Mesodermal cell (in vitro differentiated cells): ENCODE measurements at regions not wholly inside any gene's neighbourhood (a gene's known extent, or its start where the extent isn't known, plus 50 kb on each side); places are given as distances from the start of the nearest gene placed in this dataset.

Source experiments
- H3K27ac ChIP-seq: 2 replicates; pipeline ENCODE4 v1.7.0; 2013; ENCODE audit warnings: mild to moderate bottlenecking, low read depth, low read length, moderate library complexity; ENCODE audit not compliant: severe bottlenecking
- H3K36me3 ChIP-seq: 2 replicates; pipeline ENCODE4 v1.7.1; 2013; ENCODE audit warnings: mild to moderate bottlenecking, low read length, moderate library complexity; ENCODE audit not compliant: control insufficient read depth, insufficient read depth
- H3K4me1 ChIP-seq: one replicate; pipeline ENCODE4 v1.7.1; 2013; ENCODE audit warnings: mild to moderate bottlenecking, low read length; ENCODE audit not compliant: insufficient read depth, control insufficient read depth, poor library complexity, severe bottlenecking
- H3K4me3 ChIP-seq: 2 replicates; pipeline ENCODE4 v1.7.0; 2013; ENCODE audit warnings: low read length, control low read depth, mild to moderate bottlenecking; ENCODE audit not compliant: insufficient read depth, poor library complexity, severe bottlenecking; ENCODE audit errors: extremely low read depth
- H3K9me3 ChIP-seq: 2 replicates; pipeline ENCODE4 v1.7.1; 2013; ENCODE audit warnings: mild to moderate bottlenecking, low read length, moderate library complexity; ENCODE audit not compliant: control insufficient read depth
- WGBS, 2 experiments: methylation state at CpG; one replicate each; pipeline ENCODE4 v1.1.5; 2013; ENCODE audit warnings: missing lambda C conversion rate in 2 of 2; ENCODE audit not compliant: insufficient coverage in 2 of 2; 5-methylcytosine and 5-hydroxymethylcytosine counted together

- no peak overlapping the region for H3K4me3 ChIP-seq
- H3K27ac ChIP-seq: no peak overlapping the region
- H3K4me1 ChIP-seq: peaks cover 24% of the 10 kb centered on the region
- peaks cover 19% of the 10 kb centered on the region for H3K9me3 ChIP-seq
- WGBS, 2 experiments: 100% methylated on average over 2 of the region's 4 CpGs
- H3K36me3 ChIP-seq: no peaks in the 10 kb centered on the region
Observed at GRCh38 chr2:149735237-149735958, 147.8 kb upstream of the MMADHC start.

- no peak overlapping the region for H3K4me3 ChIP-seq
- H3K36me3 ChIP-seq: no peaks in the 10 kb centered on the region
- H3K4me1 ChIP-seq: peaks cover 24% of the 10 kb centered on the region
- H3K27ac ChIP-seq: peak overlapping the region; percentile 74
- WGBS, 2 experiments: 92 to 100% methylated on average over 1 to 2 of the region's 3 CpGs
- H3K9me3 ChIP-seq: peaks cover 19% of the 10 kb centered on the region
Observed at GRCh38 chr2:149733936-149734685, 146.5 kb upstream of the MMADHC start.

GRCh38 chr2:149732730-149733290, 145.2 kb upstream of the MMADHC start:
- Histone ChIP-seq H3K4me3 (no peak overlapping the region), H3K9me3 (peaks cover 19% of the 10 kb centered on the region), H3K27ac (no peak overlapping the region), H3K4me1 (peaks cover 24% of the 10 kb centered on the region), H3K36me3 (no peaks in the 10 kb centered on the region)
- no CpG with 5 or more reads among the region's 1 CpG for WGBS, 2 experiments

GRCh38 chr2:149732001-149732685, 144.6 kb upstream of the MMADHC start:
- H3K4me1 ChIP-seq: peaks cover 24% of the 10 kb centered on the region
- no peak overlapping the region for H3K27ac ChIP-seq
- WGBS, 2 experiments: 78 to 87% methylated on average over 3 of the region's 4 CpGs
- H3K36me3 ChIP-seq: no peaks in the 10 kb centered on the region
- H3K9me3 ChIP-seq: peaks cover 19% of the 10 kb centered on the region
- no peak overlapping the region for H3K4me3 ChIP-seq

GRCh38 chr2:149731079-149731478, 143.5 kb upstream of the MMADHC start:
- Histone ChIP-seq H3K9me3 (peaks cover 11% of the 10 kb centered on the region), H3K4me1 (peaks cover 24% of the 10 kb centered on the region), H3K4me3 (no peak overlapping the region), H3K36me3 (no peaks in the 10 kb centered on the region), H3K27ac (peak overlapping the region; percentile 3)
- WGBS, 2 experiments: 71 to 83% methylated on average over 3 of the region's 3 CpGs

- H3K27ac ChIP-seq: no peak overlapping the region
- H3K4me1 ChIP-seq: peaks cover 21% of the 10 kb centered on the region
- H3K36me3 ChIP-seq: no peaks in the 10 kb centered on the region
- H3K9me3 ChIP-seq: no peaks in the 10 kb centered on the region
- WGBS, 2 experiments: 88 to 89% methylated on average over 3 of the region's 3 CpGs
- no peak overlapping the region for H3K4me3 ChIP-seq
Observed at GRCh38 chr2:149729586-149729985, 142.0 kb upstream of the MMADHC start.

GRCh38 chr2:149727927-149728326, 140.4 kb upstream of the MMADHC start:
- H3K9me3 ChIP-seq: no peaks in the 10 kb centered on the region
- 89% methylated on average over 2 of the region's 3 CpGs; no CpG with 5 or more reads in 1 of the 2 experiments for WGBS, 2 experiments

GRCh38 chr2:149725234-149725633, 137.7 kb upstream of the MMADHC start:
- 88% methylated on average over 1 of the region's 2 CpGs; no CpG with 5 or more reads in 1 of the 2 experiments for WGBS, 2 experiments
- Histone ChIP-seq H3K36me3 (no peaks in the 10 kb centered on the region), H3K27ac (no peak overlapping the region), H3K4me1 (no peaks in the 10 kb centered on the region), H3K9me3 (no peaks in the 10 kb centered on the region), H3K4me3 (no peak overlapping the region)

More at GRCh38 chr2:149727927-149728326, 140.4 kb upstream of the MMADHC start:
- Histone ChIP-seq H3K36me3 (no peaks in the 10 kb centered on the region), H3K27ac (no peak overlapping the region), H3K4me3 (no peak overlapping the region), H3K4me1 (peaks cover 12% of the 10 kb centered on the region)

GRCh38 chr2:149724091-149724490, 136.5 kb upstream of the MMADHC start:
- Histone ChIP-seq H3K27ac (no peak overlapping the region), H3K4me1 (no peaks in the 10 kb centered on the region), H3K4me3 (no peak overlapping the region), H3K9me3 (no peaks in the 10 kb centered on the region), H3K36me3 (no peaks in the 10 kb centered on the region)
- 90 to 100% methylated on average over 1 to 2 of the region's 4 CpGs for WGBS, 2 experiments

GRCh38 chr2:149720615-149721014, 133.0 kb upstream of the MMADHC start:
- no CpG with 5 or more reads among the region's 2 CpGs for WGBS, 2 experiments
- no peaks in the 10 kb centered on the region for H3K36me3 ChIP-seq
- H3K27ac ChIP-seq: no peak overlapping the region
- peaks cover 14% of the 10 kb centered on the region for H3K4me1 ChIP-seq
- no peaks in the 10 kb centered on the region for H3K9me3 ChIP-seq
- no peak overlapping the region for H3K4me3 ChIP-seq
